NCI-H82 (cell line): ENCODE measurements at regions not wholly inside any gene's neighbourhood (a gene's known extent, or its start where the extent isn't known, plus 50 kb on each side); places are given as distances from the start of the nearest gene placed in this dataset.
"Not testable (repeated sequence)": the region's sequence is repeated elsewhere in the genome, so short reads cannot be mapped to it uniquely, and the experiment has no call there.

ENCODE experiments used
- DNase-seq: peaks from one replicate; lab custom pipeline; 2025; lab: John Stamatoyannopoulos, UW

DNA sequence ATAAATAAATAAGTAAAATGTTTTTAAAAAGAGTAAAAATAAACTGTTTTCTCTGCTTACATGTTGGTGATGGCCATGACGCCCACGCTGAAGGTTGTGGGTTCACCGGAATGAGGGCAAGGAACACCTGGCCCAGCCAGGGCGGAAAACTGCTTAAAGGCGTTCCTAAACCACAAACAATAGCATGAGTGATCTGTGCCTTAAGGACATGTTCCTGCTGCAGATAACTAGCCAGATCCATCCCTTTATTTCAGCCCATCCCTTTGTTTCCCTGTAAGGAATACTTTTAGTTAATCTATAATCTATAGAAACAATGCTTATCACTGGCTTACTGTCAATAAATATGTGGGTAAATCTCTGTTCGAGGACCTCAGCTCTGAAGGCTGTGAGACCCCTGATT lies 63.3 kb upstream of the CEP78 start:
- not testable (repeated sequence) for DNase-seq

DNA sequence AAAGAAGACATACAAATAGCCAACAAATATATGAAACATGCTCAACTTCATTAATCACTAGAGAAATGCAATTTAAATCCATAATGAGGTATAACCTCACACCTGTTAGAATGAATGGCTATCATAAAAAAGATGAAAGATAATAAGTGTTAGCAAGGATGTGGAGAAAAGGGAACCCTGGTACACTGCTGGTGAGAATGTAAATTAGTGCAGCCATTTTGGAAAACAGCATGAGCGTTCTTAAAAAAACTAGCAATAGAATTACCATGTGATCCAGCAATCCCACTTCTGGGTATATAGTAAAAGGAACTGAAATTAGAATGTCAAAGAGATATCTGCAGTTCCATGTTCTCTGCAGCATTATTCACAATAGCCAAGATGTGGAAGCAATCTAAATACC lies 64.2 kb upstream of the CEP78 start:
- no peak for DNase-seq

DNA sequence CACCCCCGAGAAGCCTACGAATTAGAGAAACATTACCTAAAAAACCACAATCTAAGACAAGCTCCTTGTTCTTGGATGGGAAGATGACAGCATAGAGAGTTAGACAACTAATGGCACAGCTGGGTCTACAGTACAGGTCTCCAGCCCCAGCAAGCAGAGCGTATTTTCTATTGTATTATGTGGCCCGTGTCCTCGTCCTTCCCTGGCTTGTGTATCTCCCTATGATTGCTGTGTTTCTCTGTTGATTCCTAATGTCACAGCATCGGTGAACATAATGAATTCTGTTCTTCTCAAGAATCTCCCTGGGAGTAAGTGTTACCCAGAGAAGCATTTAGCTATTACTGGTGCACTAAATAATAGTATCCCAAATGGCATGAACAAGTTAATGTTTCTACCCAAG lies 66.8 kb upstream of the CEP78 start:
- DNase-seq = no peak

DNA sequence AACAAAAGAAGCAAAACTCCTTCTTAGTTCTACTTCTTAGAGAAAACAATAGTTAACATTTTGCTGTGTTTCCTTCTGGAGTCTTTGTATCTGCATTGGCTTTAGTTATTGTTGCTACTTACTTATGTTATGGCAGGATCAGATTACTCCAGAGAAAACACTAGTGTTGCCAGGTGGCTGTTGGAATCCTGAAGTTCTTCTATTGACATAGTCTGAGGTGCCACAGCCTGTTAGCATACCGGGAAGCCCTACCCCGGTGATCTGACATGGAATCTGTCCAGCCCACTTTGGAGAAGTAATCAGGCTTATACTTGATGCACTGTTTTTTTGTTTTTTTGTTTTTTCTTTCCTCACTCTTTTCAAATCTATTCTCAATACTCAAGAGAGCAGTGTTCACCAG lies 68.5 kb upstream of the CEP78 start:
- peak; percentile 3 for DNase-seq

DNA sequence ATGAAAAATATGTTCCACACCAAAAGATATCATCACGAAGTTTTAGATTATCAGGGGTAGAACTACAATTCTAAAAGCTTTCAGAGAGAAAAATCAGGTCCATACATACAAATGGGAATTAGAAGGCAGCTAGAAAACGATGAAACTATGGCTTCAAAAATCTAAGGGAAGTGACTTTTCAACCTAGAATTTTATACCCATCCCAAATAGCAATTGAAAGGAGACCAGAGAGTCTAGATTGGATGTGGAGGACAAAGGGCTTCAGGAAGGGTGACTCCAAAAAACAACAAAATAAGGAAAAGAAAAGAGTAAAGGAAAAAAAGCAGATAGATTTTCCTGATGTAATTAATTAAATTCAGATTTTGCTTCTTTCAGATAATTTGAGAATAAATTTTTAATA lies 72.0 kb upstream of the CEP78 start:
- DNase-seq = no peak

DNA sequence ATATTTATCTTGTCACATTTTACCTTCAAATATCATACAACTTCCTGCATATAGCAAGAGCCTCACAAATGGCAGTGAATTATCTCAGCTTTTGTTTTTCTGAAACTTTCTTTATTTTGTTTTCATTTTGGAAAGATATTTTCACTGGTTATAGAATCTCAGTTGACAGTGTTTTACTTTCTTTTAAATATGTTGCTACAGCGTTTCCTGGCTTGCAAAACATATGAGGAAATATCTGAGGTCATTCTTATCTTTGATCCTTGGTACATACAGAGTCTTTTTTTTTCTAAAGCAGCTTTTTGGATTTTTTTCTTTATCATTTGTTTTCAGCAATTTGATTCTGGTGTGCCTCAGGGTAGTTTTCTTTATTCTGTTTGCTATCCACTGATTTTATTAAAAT lies 77.6 kb upstream of the CEP78 start:
- no peak for DNase-seq

DNA sequence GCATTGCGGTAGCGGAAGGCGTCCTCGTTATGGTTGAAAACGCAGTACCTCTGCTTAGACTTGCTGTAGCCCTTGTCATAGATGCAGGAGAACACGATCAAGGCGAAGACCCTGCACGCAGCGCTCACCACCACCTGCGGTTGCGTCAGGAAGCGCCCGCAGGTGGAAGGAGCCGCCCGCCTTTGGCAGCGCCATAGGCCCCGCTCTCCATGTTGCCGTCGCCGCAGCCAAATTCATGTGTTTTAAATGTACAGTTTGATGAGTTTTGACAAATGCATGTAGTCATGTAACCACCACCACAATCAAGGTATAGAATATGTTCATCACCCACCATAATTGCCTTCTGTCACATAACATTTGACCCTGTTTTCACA lies 84.9 kb upstream of the CEP78 start:
- no peak for DNase-seq

DNA sequence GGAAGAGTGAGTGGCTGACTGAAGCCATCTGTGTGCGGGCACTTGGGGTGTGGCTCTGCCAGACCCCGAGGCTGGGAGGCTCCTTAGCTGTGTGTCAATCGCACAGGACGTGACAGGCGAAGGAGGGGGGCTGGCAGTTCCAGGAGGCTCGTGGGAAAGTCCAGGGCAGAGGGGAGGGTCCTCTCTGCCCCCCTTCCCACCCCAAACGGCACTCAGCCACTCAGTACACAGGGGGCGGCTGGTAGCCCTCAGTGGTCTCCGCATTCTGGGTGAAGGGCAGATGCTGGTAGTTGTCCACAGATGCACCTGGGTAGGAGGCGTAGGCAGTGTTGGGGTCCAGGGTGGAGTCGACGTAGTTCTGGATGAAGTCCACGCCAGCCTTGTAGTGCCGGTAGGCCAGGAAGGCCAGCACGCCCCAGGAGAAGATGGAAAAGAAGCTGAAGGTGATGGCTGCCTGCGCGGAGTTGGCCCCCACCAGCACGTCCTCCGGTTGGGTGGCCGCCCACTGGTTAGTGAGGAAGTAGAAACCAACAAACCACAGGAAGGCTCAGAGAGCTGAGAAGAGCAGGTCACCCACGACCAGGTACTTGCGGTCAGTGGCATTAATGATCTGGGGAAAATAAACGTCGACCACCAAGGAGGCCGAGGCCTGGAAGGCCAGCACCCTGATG lies 85.4 kb upstream of the CEP78 start:
- no peak for DNase-seq

DNA sequence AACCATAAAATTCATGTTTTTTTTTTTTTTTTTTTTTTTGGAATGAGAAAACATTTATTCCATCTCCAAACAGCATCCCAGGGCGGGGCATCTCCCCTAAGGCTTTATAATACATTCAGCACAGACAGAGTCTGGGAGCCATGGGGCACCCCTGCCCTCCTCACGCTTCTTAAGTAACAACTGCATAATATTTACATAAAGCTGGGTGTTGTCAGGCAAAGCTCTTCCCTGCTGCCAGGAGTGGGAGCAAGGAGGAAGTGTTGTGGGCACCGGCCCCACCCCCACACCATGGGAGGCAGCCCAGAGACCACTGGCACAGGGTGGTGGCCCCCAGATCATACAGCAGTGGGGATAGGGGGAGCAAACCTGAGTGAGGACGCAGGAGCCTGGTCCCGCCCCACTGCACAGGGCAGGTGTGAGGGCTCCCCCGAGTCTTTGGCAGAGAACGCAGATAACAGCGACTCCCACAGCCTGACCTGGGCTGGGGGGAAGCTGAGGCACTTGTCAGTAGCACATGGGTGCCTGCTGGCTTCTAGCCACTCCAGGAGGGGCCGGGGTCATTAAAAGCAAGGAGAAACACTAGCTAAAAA lies 86.1 kb upstream of the CEP78 start:
- no peak for DNase-seq

DNA sequence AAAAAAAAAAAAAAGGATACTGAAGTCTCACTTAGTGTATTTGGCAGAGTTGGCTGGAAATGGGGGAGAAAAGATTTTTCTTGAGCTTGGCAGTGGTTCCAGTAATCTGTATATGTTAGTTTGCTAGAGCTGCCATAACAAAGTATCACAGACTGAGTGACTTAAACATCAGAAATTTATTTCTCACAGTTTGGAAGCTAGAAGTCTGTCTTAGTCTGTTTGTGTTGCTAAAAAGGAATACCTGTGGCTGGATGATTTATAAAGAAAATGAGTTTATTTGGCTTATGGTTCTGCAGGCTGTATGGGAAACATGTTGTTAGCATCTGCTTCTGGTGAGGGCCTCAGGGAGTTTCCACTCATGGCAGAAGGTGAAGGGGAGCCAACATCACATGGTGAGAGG lies 89.6 kb upstream of the CEP78 start:
- DNase-seq = no peak

DNA sequence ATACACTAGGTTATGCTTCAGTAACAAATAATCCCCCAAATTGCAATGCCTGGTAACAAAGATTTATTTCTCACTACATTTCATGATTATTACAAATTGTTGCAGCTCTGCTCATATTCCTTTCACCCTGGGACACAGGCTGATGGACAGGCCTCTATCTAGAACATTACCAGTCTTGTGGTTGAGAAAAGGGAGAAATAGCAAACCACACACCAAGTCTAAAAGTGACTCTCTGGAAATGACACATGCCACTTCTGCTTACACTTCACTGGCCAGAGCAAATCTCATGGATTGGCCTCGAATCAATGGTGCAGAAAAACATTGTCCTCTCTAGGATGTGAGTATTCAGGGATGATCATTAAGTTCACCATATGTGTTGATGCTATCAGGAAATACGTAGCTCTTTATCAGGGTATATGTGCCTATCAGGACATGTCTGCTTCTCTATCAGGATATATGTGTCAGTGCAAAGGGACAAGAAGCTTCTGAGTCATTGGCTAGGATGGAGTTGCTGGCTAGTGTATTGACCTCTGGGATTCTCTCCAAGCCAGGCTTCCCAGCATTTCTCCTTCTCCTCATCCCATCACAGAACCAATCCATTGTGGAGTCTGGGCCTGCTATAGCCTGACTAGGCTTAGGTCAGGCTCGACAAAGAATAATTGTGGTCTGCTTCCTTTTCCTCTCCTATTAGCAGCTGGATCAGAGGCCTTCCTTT lies 91.1 kb upstream of the CEP78 start:
- no peak for DNase-seq

DNA sequence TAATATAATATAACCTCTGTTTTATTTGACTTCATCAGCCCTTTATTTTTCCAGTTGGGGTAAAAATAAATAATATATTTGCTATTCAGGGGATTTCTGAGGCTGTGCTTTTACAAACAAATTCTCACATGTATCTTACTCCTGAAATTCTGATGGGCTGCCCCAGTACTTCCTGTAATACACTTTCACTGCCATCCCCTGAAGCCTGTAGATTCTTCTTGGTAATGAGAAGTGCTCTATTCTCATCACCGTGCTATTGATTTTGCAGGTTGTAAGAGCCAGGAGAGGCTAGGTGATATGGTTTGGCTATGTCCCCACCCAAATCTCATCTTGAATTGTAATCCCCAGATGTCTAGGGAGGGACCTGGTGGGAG lies 91.9 kb upstream of the CEP78 start:
- no peak for DNase-seq

DNA sequence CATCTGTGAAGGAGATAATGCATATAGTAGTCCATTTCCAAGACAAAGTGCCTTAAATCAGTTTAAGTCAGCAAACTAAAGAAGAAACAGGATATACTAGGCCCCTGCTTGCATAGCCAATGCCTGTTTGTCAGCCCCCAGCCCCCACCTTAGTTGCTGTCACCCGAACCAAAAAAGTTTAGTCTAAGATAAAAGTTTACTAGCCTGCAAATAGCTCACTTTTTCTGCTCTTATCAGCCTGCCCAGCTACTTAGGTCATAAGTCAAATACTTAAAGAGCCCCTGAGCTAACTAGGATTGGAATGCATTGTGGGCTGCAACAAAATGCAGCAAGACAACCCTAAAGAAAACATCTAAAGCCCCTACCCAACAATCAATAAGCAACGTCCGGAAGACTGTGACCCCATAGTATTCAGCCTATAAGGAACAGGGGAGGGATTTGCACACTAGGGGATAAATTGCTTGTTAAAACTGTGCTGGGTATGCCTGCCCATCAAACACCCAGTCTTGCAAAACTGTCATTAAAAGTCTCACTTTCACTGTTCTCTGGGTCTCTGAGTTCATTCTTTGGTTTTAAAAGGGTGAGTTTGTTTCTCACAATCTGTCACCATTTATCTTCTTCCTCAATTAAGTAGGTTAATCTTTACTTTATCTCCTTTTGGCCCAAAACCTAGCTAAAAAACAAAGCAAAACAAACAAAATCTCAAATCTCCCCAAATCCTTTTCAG lies 92.4 kb upstream of the CEP78 start:
- no peak for DNase-seq

DNA sequence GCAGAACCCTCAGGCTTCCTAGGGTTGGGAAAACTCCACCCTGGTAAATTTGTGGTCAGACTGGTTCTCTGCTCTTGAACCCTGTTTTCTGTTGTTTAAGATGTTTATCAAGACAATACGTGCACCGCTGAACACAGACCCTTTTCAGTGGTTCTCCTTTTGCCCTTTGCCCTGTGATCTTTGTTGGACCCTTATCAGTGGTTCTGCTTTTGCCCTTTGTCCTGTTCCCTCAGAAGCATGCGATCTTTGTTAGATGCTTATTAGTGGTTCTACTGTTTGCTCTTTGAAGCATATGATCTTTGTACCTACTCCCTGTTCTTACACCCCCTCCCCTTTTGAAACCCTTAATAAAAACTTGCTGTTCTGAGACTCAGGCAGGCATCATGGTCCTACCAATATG lies 93.6 kb upstream of the CEP78 start:
- DNase-seq = not testable (repeated sequence)

DNA sequence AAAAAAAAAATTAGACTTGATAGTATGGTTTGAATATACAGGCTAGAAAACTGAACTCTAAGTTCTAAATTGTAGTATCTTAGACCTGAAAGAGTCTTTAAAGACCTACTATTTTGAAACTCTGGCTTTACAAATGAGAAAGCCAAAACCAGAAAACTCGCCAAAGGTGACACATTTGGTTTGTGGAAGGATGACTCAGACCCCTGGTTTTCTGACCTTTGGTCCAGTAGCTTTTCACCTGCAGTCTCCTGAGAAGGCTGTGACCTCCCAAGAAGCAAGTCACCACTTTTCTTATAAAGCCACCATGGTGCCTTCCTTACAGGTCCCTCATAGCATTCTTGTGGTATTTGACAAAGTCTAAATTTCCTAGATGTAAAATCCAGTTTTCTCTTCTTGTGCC lies 102.1 kb upstream of the CEP78 start:
- no peak for DNase-seq

DNA sequence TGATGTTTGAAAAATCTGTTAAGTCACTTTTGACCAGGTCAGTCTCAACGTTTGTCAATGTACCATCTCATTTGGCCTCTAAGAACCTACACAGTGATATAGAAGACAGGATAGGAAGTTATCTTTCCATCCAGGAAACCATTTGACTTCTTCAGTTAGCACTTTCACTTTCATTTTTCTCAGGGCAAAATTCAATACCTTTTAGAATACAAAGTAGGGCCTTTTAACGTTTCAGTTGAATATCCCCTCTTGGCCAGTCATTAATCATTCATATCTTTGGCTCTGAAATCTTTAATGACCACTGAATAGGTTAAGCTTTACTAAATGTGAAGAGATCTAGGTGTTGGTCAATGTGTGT lies 101.1 kb upstream of the GNAQ start:
- DNase-seq = no peak

DNA sequence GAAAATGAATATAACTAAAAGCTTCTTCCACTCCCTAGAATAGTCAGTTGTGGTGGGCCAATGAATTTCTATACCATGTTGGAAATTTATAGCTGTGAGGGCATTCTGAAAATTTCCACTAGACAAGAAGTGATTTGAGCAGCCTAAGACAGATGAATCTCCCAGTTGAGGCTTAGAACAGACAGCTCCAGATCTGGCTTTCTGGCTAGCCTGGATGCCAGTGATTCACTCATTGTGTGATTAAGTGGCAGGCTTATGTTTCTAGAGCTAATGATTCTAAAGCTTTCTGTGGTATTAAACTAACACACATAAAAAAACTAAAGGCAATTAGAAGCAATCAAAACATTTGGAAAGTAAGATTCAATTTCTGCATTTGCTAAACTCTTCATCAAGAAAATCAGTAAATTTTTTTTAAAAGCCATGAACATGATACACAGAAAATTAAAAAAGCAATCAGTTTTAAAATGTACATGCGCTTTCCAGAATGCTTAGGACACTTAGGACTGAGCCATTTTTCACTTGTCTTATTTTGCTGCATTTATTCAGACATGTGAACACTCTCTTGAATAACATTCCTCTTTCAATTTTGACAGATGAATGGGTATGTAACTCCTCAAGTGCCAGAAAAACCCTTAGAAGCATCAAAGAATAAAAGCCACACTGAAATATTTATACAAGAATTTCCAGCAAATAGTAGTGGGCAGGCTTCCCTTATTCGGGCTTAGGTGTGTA lies 100.5 kb upstream of the GNAQ start:
- peak; percentile 35 for DNase-seq

DNA sequence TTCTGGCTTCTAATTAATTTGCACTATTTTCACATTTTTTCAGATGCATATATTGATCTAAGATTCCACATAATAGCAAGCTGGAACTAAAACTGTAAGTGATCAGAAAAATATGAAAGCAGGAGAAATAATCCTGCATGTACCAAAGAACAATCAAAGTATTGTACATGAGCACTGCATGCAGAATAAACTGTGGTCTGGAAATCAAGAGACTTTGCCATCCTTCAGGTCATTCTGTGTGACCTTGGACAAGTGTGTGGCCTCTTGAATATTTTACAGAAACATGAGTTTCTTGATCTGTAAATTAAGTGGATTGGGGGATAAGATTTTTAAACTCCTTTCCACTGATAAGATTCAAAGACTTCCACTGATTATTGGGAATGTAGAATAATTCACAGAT lies 99.2 kb upstream of the GNAQ start:
- no peak for DNase-seq

DNA sequence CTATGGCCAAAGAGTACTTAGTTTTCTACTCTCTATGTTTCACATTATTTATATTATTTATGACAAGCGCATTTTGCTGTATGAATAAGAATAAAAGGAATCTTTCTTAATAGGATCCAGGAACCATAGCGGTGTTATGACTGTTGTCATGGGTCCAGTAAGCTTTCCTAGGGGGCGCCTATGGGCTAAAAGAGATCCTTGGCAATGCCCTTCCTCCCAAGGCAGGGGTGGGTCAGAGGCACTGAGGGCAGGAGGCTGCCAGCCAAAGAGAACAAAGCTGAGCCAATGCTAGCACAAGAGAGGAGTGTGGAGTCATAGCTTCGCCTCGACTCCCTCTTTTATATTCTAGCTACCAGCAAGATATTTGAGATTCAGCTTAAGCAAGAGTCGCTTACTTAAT lies 98.4 kb upstream of the GNAQ start:
- DNase-seq = peak; percentile 55

DNA sequence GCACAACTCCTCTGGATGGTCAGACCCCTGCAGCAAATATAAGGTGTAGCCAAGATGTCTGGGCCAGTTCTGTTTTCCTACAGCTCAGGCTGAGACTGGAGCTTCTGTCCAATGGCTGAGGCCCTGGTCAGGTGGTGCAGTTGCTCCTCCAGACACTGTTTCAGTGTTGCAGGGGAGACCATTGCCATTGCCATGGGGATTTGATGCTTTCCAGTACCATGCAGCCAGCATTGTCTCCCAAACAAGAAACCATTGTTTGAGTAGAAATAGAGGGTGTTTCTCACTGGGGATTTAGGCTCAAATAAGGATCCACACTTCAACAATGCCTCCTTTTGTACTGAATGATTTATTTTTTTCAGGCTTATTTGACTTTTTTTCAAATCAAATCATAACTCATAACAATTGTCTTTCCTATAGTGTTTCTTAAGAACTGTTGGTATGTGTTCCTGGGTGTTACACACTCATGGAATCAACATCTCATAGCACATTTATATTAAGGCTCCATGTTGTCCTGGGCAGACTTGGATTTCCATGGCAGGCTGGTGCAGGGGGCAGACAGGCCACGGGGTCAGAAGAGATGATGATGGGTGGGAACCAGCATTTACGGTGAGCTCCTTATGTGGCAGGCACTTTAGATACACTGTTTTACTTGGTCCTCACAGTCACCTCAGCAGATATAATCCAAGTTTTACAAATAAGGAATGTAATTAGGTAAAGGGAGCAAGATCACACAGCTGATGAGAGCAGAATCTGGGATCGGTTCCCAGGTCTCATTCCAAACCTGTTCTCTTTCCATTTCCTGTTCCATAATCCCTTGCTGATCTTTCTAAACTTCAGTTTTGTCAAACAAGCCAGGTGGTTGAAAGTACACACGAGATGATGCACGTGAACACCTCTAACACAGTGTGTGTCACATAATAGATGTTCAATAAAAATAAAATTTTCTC lies 95.9 kb upstream of the GNAQ start:
- DNase-seq = no peak

DNA sequence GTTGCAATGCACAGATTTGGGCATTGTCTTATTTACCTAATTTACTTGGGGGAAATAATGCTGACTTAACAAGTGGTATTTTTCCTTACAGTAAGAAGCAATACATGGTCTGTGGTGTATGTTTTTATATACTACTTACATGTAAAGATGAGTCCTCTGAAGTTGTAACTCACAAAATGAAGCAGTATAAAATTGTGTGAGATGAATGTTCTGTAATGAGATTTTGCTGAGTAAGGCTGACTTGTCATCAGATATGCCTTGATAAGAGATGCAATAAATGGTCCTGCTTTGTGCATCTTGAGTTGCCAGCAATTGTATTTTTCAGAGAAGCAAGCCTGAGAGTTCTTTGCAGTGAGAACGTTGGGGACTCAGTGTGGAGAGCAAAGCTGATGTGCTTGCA lies 92.2 kb upstream of the GNAQ start:
- DNase-seq = no peak
